Right atrium auricular region (tissue), 2 donors: ENCODE measurements at regions not wholly inside any gene's neighbourhood (a gene's known extent, or its start where the extent isn't known, plus 50 kb on each side); places are given as distances from the start of the nearest gene placed in this dataset.
A peak's percentile ranks its signal among the peaks of the same experiment; 100 is the strongest.

Experiments used
- DNase-seq: peaks from one replicate; pipeline ENCODE4 v3.0.0-alpha.2; 2019; ENCODE audit warnings: low spot score
- H3K27ac ChIP-seq, 2 donors: fragments of 200-600 bp; sonication (generic); 1 replicate in 1 of 2; 2 replicates in 1 of 2; pipeline ENCODE4 v1.5.1; 2016 to 2019
- H3K27me3 ChIP-seq, 2 donors: fragments of 200-600 bp; sonication (generic); one replicate each; pipeline versions ENCODE4 v1.5.1 to v1.6.0; 2017 to 2019
- H3K36me3 ChIP-seq: fragments of 200-600 bp; sonication (generic); one replicate; pipeline ENCODE4 v1.5.1; 2016
- H3K4me1 ChIP-seq, 2 donors: fragments of 200-600 bp; sonication (generic); one replicate each; pipeline versions ENCODE4 v1.5.1 to v1.6.0; 2017 to 2019
- H3K4me3 ChIP-seq, 2 donors: fragments of 200-600 bp; sonication (generic); 1 replicate in 1 of 2; 2 replicates in 1 of 2; pipeline ENCODE4 v1.5.1; 2017 to 2019; ENCODE audit warnings: mild to moderate bottlenecking in 1 of 2, moderate library complexity in 1 of 2
- H3K9me3 ChIP-seq, 2 donors: fragments of 200-600 bp; sonication (generic); one replicate each; pipeline ENCODE4 v1.5.1; 2019
- TF ChIP-seq, protein P1 (sequence below), 2 donors: fragments of 200-600 bp; sonication (generic); IDR thresholded peaks; one replicate each; pipeline ENCODE4 v1.5.1; 2019; ENCODE audit warnings: antibody characterized with exemption in 2 of 2

DNA sequence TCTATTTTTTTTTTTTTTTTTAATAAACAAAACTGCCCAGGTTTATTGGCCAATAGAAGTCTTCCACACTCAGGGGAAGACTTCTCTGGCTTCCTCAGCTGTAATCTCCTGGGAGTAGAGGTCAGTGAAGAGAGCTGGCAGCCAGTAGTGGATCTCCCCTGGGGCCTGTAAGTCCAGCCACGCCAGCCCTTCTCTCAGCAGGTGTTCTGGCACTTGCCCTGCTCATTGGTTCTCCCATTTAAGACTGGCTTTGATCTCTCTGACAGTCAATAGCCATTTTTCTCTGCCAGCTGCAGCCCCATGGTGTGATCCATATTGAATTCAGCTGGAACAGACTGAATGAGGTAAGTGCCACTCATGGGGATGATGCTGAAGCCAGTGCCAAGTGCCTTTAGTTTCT, 170.6 kb upstream of the SPHKAP start:
- H3K4me3 ChIP-seq = no peak overlapping the region
- TF ChIP-seq, protein P1, sequence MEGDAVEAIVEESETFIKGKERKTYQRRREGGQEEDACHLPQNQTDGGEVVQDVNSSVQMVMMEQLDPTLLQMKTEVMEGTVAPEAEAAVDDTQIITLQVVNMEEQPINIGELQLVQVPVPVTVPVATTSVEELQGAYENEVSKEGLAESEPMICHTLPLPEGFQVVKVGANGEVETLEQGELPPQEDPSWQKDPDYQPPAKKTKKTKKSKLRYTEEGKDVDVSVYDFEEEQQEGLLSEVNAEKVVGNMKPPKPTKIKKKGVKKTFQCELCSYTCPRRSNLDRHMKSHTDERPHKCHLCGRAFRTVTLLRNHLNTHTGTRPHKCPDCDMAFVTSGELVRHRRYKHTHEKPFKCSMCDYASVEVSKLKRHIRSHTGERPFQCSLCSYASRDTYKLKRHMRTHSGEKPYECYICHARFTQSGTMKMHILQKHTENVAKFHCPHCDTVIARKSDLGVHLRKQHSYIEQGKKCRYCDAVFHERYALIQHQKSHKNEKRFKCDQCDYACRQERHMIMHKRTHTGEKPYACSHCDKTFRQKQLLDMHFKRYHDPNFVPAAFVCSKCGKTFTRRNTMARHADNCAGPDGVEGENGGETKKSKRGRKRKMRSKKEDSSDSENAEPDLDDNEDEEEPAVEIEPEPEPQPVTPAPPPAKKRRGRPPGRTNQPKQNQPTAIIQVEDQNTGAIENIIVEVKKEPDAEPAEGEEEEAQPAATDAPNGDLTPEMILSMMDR (IDR thresholded peaks at IDR 0.05) = no peak
- H3K4me1 ChIP-seq = no peaks in the 10 kb centered on the region
- no peak overlapping the region for H3K27ac ChIP-seq
- H3K36me3 ChIP-seq = no peaks in the 10 kb centered on the region
- no peak for DNase-seq
- H3K27me3 ChIP-seq = no peaks in the 10 kb centered on the region
- no peaks in the 10 kb centered on the region for H3K9me3 ChIP-seq

DNA sequence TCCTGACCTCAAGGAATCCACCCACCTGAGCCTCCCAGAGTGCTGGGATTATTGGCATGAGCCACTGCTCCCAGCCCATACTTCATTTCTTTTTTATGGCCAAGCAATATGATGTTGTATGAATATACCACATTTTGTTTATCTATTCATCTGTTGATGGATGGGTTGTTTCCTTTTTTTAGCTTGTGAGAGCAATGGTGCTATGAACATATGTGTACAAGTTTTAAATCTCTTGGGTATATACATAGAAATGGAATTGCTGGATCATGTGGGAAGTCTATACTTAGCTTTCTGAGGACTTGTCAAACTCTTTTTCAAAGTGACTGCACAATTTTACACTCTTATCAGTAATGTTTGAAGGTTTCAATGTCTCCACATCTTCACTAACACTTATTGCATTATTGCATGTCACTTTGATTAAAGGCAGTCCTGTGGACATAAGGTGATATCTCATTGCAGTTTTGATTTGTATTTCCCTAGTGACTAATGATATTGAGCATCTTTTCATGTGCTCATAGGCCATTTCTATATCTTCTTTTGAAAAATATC, 167.1 kb upstream of the SPHKAP start:
- no peak for DNase-seq
- no peaks in the 10 kb centered on the region for H3K36me3 ChIP-seq

DNA sequence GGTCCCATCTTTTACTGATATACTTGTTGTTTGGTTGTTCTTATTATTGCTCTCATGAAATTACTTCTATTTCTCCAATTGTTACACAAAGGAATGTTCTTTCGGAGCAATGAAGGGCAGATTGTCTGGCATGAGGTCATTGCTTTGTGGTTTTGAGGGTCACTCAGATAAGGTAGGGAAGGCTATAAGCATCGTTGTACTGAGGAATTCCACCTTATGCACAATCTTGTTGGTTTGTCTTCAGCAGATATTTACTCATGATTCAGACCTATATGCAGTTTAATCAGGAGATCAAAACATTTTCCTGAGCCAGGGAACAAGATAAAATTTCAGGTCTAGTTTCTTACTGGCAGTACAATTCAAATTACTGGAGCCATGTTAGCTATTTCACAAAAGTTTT, 163.0 kb upstream of the SPHKAP start:
- Histone ChIP-seq H3K4me3 (no peak overlapping the region), H3K4me1 (no peaks in the 10 kb centered on the region), H3K27me3 (no peaks in the 10 kb centered on the region), H3K9me3 (peaks cover 0 to 5% of the 10 kb centered on the region in 2 donors), H3K36me3 (no peaks in the 10 kb centered on the region), H3K27ac (no peak overlapping the region)
- DNase-seq = no peak
- TF ChIP-seq, protein P1 (IDR thresholded peaks at IDR 0.05) = no peak

More for the DNA sequence above, 167.1 kb upstream of the SPHKAP start:
- H3K9me3 ChIP-seq = no peaks in the 10 kb centered on the region
- peak overlapping the region in 1 of 2 donors; percentile 30 for H3K27ac ChIP-seq
- TF ChIP-seq, protein P1 (IDR thresholded peaks at IDR 0.05) = no peak
- H3K27me3 ChIP-seq = no peaks in the 10 kb centered on the region
- H3K4me3 ChIP-seq = no peak overlapping the region
- no peaks in the 10 kb centered on the region for H3K4me1 ChIP-seq

DNA sequence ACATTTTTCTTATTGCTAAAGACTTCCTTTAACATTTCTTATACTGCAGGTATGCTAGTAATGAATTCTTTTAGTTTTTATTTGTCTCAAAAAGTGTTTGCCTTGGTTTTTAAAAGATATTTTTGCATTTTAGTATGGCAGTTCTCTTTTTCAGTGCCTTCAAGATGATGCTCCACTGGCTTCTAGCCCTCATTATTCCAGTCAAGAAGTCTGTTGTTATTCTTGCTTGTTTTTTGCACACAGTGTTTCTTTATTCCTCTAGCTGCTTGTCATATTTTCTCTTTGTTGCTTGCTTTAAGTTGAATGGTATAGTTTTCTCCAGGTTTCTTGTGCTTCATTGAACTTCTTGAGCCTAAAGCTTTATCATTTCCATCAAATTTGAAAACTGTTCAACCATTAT, 158.0 kb upstream of the SPHKAP start:
- Histone ChIP-seq H3K4me3 (no peak overlapping the region), H3K4me1 (no peaks in the 10 kb centered on the region), H3K36me3 (no peaks in the 10 kb centered on the region), H3K9me3 (peaks cover 0 to 8% of the 10 kb centered on the region in 2 donors), H3K27me3 (no peaks in the 10 kb centered on the region), H3K27ac (no peak overlapping the region)
- TF ChIP-seq, protein P1 (IDR thresholded peaks at IDR 0.05) = no peak
- no peak for DNase-seq

DNA sequence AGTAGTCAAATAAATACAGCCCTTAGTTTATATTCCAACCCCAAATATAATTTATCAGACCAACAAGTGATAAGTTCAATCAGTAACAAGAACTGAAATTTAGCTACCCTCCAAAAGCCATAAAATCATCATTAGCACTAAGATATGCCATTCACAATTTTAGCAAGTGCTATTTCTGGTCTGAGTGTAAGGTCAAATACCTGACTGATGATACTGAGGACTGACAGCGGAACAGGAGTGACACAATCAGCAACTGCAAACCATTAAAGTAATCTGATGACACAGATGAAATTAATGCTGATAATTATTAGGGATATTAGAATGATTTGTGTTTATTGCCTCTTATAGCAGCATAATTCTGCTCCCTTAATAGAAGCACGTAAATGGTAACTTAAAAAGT, 152.7 kb upstream of the SPHKAP start:
- DNase-seq = no peak
- TF ChIP-seq, protein P1 (IDR thresholded peaks at IDR 0.05) = no peak
- H3K27ac ChIP-seq = peak overlapping the region in 1 of 2 donors; percentile 46
- H3K36me3 ChIP-seq = no peaks in the 10 kb centered on the region
- no peaks in the 10 kb centered on the region for H3K27me3 ChIP-seq
- no peak overlapping the region for H3K4me3 ChIP-seq
- peaks cover 0 to 11% of the 10 kb centered on the region in 2 donors for H3K9me3 ChIP-seq
- no peaks in the 10 kb centered on the region for H3K4me1 ChIP-seq

DNA sequence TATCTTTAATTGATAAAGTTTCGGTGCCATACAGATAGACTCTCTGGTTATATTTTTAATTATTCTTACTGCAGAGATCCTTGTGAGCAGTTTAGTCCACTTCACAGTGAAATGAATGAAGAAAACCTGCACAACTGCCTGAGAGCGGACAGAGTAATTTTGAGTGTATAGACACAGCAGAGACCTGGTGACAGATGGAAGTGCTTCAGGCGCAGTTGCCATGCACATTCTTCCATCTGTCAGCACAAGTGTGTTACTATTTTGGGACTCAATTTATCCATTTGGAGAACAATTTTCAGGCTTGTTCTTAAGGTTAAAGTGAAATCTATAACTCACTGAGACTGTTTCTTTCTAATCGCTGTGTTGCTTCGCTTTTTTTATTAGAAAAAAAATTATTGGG, 147.8 kb upstream of the SPHKAP start:
- peak overlapping the region in 1 of 2 donors; percentile 26 for H3K27ac ChIP-seq
- peaks cover 0 to 20% of the 10 kb centered on the region in 2 donors for H3K9me3 ChIP-seq
- DNase-seq = no peak

More for the DNA sequence above, 147.8 kb upstream of the SPHKAP start:
- no peaks in the 10 kb centered on the region for H3K27me3 ChIP-seq
- H3K36me3 ChIP-seq = no peaks in the 10 kb centered on the region
- H3K4me3 ChIP-seq = no peak overlapping the region
- no peaks in the 10 kb centered on the region for H3K4me1 ChIP-seq
- TF ChIP-seq, protein P1 (IDR thresholded peaks at IDR 0.05) = no peak
